GM23248 (cell line): ENCODE measurements at regions not wholly inside any gene's neighbourhood (a gene's known extent, or its start where the extent isn't known, plus 50 kb on each side); places are given as distances from the start of the nearest gene placed in this dataset.

ENCODE experiments used
- DNase-seq: peaks from one replicate; pipeline ENCODE4 v3.0.0-alpha.2; 2015
- H2AFZ ChIP-seq: fragments of 200-600 bp; sonication (generic); 2 replicates; pipeline ENCODE4 v1.6.1; 2016; ENCODE audit warnings: antibody characterized with exemption
- H3F3A ChIP-seq: fragments of 200-600 bp; sonication (generic); 2 replicates; pipeline ENCODE4 v1.6.1; 2016; ENCODE audit warnings: mild to moderate bottlenecking, antibody characterized with exemption, mixed run types; ENCODE audit not compliant: insufficient read depth
- H3K27ac ChIP-seq: fragments of 200-600 bp; sonication (generic); 2 replicates; pipeline ENCODE4 v1.5.1; 2016; ENCODE audit warnings: mild to moderate bottlenecking
- H3K27me3 ChIP-seq: fragments of 200-600 bp; sonication (generic); replicated peaks from 2 replicates; pipeline ENCODE4 v1.6.1; 2016; ENCODE audit warnings: mild to moderate bottlenecking; ENCODE audit not compliant: insufficient read depth
- H3K36me3 ChIP-seq: fragments of 200-600 bp; sonication (generic); 2 replicates; pipeline ENCODE4 v1.6.1; 2016; ENCODE audit warnings: low read depth, mild to moderate bottlenecking
- H3K4me1 ChIP-seq: fragments of 200-600 bp; sonication (generic); 2 replicates; pipeline ENCODE4 v1.6.1; 2016; ENCODE audit warnings: mild to moderate bottlenecking; ENCODE audit not compliant: insufficient read depth
- H3K4me2 ChIP-seq: fragments of 200-600 bp; sonication (generic); one replicate; pipeline ENCODE4 v1.6.1; 2016; ENCODE audit warnings: mild to moderate bottlenecking; ENCODE audit not compliant: unreplicated experiment
- H3K4me3 ChIP-seq: fragments of 200-600 bp; sonication (generic); 2 replicates; pipeline ENCODE4 v1.5.1; 2016; ENCODE audit warnings: mild to moderate bottlenecking
- H3K79me2 ChIP-seq: fragments of 200-600 bp; sonication (generic); 2 replicates; pipeline ENCODE4 v1.6.1; 2016; ENCODE audit warnings: mild to moderate bottlenecking; ENCODE audit not compliant: insufficient read depth
- H3K9ac ChIP-seq: fragments of 200-600 bp; sonication (generic); 2 replicates; pipeline ENCODE4 v1.6.1; 2016; ENCODE audit warnings: mild to moderate bottlenecking
- H3K9me2 ChIP-seq: fragments of 200-600 bp; sonication (generic); 2 replicates; pipeline ENCODE4 v1.6.1; 2016; ENCODE audit warnings: mixed run types, mild to moderate bottlenecking, moderate library complexity; ENCODE audit not compliant: insufficient read depth
- H3K9me3 ChIP-seq: fragments of 200-600 bp; sonication (generic); one replicate; pipeline ENCODE4 v1.6.1; 2017; ENCODE audit warnings: low read depth
- H4K20me1 ChIP-seq: fragments of 200-600 bp; sonication (generic); 2 replicates; pipeline ENCODE4 v1.6.0; 2016; ENCODE audit not compliant: insufficient read depth
- EZH2 ChIP-seq: fragments of 200-600 bp; sonication (generic); IDR thresholded peaks from 2 replicates; pipeline ENCODE4 v1.6.1; 2018; ENCODE audit warnings: antibody characterized with exemption, mild to moderate bottlenecking; ENCODE audit not compliant: insufficient read depth, poor library complexity, severe bottlenecking
- EZH2phosphoT487 ChIP-seq: fragments of 200-600 bp; sonication (generic); IDR thresholded peaks from 2 replicates; pipeline ENCODE4 v1.6.1; 2018; ENCODE audit warnings: antibody characterized with exemption, moderate library complexity, mild to moderate bottlenecking, low read depth; ENCODE audit not compliant: insufficient read depth
- WGBS, 2 experiments: methylation state at CpG; one replicate each; pipeline ENCODE4 v1.1.6; 2015 to 2017; ENCODE audit warnings: low lambda C conversion rate in 2 of 2, low coverage in 1 of 2; ENCODE audit errors: missing lambda C conversion rate in 2 of 2; 5-methylcytosine and 5-hydroxymethylcytosine counted together
- in situ Hi-C: fragments of 300-500 bp; cut with MboI; formaldehyde crosslinking; loops from 2 replicates; pipeline ENCODE4 v1.15.0; 2020

DNA sequence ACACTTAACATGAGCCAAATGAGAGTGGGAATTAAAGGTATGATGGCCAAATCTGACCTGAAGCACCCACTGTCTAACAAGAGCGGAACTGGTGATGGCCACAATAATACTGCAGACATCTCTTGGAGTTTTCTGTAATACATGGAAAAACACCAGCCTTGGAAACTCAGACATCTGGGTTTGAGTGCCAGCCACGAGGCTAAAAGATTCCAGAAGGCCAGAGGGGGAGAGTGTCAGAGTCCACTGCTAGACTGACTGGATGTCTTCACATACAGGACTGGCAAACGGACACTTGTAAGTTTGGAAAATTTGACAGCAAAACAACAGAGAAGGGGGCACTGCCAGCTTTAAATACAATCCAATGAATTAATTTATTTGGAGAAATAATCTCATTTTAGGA lies 175.1 kb downstream of the ADSS2 start:
- Histone ChIP-seq H3K27me3 (no peaks in the 10 kb centered on the region), H3K9ac (no peak overlapping the region), H3K9me2 (no peaks in the 10 kb centered on the region), H4K20me1 (no peaks in the 10 kb centered on the region), H3K36me3 (no peaks in the 10 kb centered on the region), H3K4me3 (no peak overlapping the region), H3K4me2 (no peak overlapping the region), H3K27ac (no peak overlapping the region), H3K4me1 (peaks cover 18% of the 10 kb centered on the region), H2AFZ (no peak overlapping the region), H3F3A (peaks cover 22% of the 10 kb centered on the region), H3K79me2 (no peaks in the 10 kb centered on the region), H3K9me3 (no peaks in the 10 kb centered on the region)
- DNase-seq, result no peak
- in situ Hi-C loops, result no loop called here
- 32 to 45% methylated on average over 3 of the region's 3 CpGs for WGBS, 2 experiments
- no peak for TF ChIP-seq EZH2
- no peak for TF ChIP-seq EZH2phosphoT487

DNA sequence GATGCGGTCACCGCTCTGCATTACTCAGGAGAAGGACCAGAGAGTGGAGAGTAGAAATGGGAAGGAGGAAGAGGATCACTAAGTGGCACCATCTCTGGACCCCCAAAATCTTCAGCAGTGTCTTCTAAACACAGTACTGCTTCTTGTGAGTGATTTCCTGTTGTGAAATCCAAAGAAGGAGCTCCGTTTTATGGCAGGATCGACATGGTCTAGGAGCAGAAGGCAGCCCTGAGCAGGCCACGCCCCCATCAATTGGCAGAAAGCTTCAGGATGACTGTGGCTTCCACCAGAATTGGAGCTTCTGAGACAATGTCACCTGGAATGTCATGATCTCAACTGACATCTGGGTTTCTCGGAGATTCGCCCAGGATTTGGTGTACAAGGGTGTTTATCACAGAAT lies 171.5 kb downstream of the ADSS2 start:
- no peaks in the 10 kb centered on the region for H3K79me2 ChIP-seq
- peak; percentile 32 for DNase-seq
- no peak overlapping the region for H3K4me3 ChIP-seq
- H3K27me3 ChIP-seq, result no peaks in the 10 kb centered on the region
- H3K36me3 ChIP-seq, result no peaks in the 10 kb centered on the region
- in situ Hi-C loops, result loop anchor here (10.0 kb wide), 1 partner anchor 935 kb away; no protein-coding TSS in a partner anchor
- no peak overlapping the region for H3K27ac ChIP-seq
- WGBS, 2 experiments, result 46 to 49% methylated on average over 7 of the region's 7 CpGs
- H3K9me2 ChIP-seq, result no peaks in the 10 kb centered on the region
- H3F3A ChIP-seq, result no peaks in the 10 kb centered on the region
- H3K9ac ChIP-seq, result no peak overlapping the region
- H3K4me1 ChIP-seq, result no peaks in the 10 kb centered on the region
- no peak overlapping the region for H2AFZ ChIP-seq
- no peak for TF ChIP-seq EZH2
- TF ChIP-seq EZH2phosphoT487, result no peak
- H3K9me3 ChIP-seq, result no peaks in the 10 kb centered on the region
- no peaks in the 10 kb centered on the region for H4K20me1 ChIP-seq
- no peak overlapping the region for H3K4me2 ChIP-seq

DNA sequence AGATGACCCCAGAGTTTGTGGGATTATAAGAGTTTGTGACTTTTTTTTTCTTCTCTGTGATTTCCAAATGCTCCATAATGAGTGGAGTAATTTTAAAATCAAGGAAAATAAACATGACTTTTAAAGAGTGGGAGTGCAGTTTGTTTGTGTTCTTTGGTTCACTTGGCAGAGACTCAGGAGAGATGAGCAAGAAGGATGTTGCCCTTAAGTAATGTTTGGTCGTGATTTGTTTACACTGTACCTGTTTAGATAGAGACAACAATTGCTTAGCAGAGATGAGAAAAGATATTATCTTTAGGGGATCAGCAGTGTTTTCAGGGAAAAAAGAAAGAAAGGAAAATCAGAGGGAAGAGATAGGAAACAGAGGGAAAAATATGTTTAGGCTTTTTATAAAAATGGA lies 170.8 kb downstream of the ADSS2 start:
- Histone ChIP-seq H3F3A (no peaks in the 10 kb centered on the region), H2AFZ (no peak overlapping the region), H3K36me3 (no peaks in the 10 kb centered on the region), H3K9ac (no peak overlapping the region), H3K9me3 (no peaks in the 10 kb centered on the region), H3K27me3 (no peaks in the 10 kb centered on the region), H3K27ac (no peak overlapping the region), H3K9me2 (no peaks in the 10 kb centered on the region), H3K4me3 (no peak overlapping the region), H3K79me2 (no peaks in the 10 kb centered on the region), H3K4me2 (no peak overlapping the region), H3K4me1 (no peaks in the 10 kb centered on the region), H4K20me1 (no peaks in the 10 kb centered on the region)
- no peak for TF ChIP-seq EZH2phosphoT487
- no peak for TF ChIP-seq EZH2
- DNase-seq, result peak; percentile 65
- WGBS, 2 experiments, result 0% methylated on average over 1 of the region's 1 CpG
- in situ Hi-C loops, result loop anchor here (10.0 kb wide), 1 partner anchor 936 kb away; no protein-coding TSS in a partner anchor

DNA sequence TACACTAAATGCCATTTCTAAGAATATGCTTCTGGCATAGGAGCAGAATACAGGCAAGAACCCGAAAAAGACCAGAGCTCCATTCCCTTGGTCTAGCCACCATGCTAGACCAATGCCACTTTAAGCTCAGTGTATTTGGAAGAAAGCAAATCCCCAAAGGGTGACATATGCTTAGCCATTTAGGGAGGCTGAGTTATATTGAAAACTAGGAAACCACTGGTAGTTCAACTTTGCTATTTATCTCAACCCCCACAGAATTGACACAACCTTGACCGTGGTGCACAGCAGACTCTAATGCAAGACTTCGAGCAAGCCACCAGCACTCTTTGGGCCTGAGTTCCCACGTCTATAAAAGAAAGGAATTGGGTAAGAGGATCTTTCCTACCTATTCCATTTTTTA lies 167.9 kb downstream of the ADSS2 start:
- Histone ChIP-seq H3K4me1 (no peaks in the 10 kb centered on the region), H3K9ac (no peak overlapping the region), H3K9me2 (no peaks in the 10 kb centered on the region), H3K9me3 (no peaks in the 10 kb centered on the region), H3K27ac (no peak overlapping the region), H2AFZ (no peak overlapping the region), H3F3A (no peaks in the 10 kb centered on the region), H3K27me3 (no peaks in the 10 kb centered on the region), H4K20me1 (no peaks in the 10 kb centered on the region), H3K36me3 (no peaks in the 10 kb centered on the region), H3K79me2 (no peaks in the 10 kb centered on the region), H3K4me3 (no peak overlapping the region), H3K4me2 (no peak overlapping the region)
- WGBS, 2 experiments, result 79 to 80% methylated on average over 4 of the region's 4 CpGs
- TF ChIP-seq EZH2, result no peak
- no peak for TF ChIP-seq EZH2phosphoT487
- in situ Hi-C loops, result loop anchor here (10.0 kb wide), 1 partner anchor 939 kb away; no protein-coding TSS in a partner anchor
- DNase-seq, result no peak

DNA sequence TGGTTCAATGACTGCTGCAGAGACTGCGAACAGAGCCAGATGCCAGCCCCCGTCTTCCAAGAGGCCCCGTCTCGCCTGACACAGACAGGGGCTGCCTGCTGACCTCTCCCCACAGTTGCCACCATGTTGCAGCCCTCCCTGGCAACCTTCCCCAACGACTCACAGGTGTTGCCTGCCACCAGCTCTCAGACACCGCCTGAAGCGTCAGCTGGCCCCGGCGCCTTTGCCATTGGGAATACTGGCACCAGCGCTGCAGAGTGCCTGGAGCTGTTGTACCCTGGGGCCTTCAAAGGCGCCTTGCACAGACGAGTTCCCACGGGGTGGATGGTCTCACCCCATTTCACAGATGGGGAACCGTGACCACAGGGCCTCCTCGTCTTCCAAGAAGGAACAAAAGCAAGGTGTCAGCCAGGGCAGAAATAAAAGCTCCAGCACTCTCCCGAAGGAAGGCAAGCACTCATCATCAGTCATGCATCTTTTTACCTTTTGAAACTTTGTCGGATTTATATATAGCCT lies 167.0 kb downstream of the ADSS2 start:
- TF ChIP-seq EZH2 (no peak), EZH2phosphoT487 (no peak)

More for the DNA sequence above, 167.0 kb downstream of the ADSS2 start:
- H3K36me3 ChIP-seq, result no peaks in the 10 kb centered on the region
- H3K27ac ChIP-seq, result no peak overlapping the region
- H4K20me1 ChIP-seq, result no peaks in the 10 kb centered on the region
- no peaks in the 10 kb centered on the region for H3K27me3 ChIP-seq
- H3F3A ChIP-seq, result no peaks in the 10 kb centered on the region
- H3K4me1 ChIP-seq, result no peaks in the 10 kb centered on the region
- H3K9ac ChIP-seq, result no peak overlapping the region
- H3K9me2 ChIP-seq, result no peaks in the 10 kb centered on the region
- in situ Hi-C loops, result loop anchor here (10.0 kb wide), 1 partner anchor 940 kb away; no protein-coding TSS in a partner anchor
- H2AFZ ChIP-seq, result no peak overlapping the region
- WGBS, 2 experiments, result 84 to 86% methylated on average over 15 to 17 of the region's 17 CpGs
- H3K9me3 ChIP-seq, result no peaks in the 10 kb centered on the region
- H3K4me2 ChIP-seq, result no peak overlapping the region
- no peak overlapping the region for H3K4me3 ChIP-seq
- H3K79me2 ChIP-seq, result no peaks in the 10 kb centered on the region
- no peak for DNase-seq
